GM23338 (cell line): ENCODE measurements at regions not wholly inside any gene's neighbourhood (a gene's known extent, or its start where the extent isn't known, plus 50 kb on each side); places are given as distances from the start of the nearest gene placed in this dataset.

Source experiments
- ATAC-seq: fragments of 200-7000 bp; cut with Tn5 transposase; 3 replicates; pipeline ENCODE4 v1.9.1; 2020
- DNase-seq: peaks from one replicate; pipeline ENCODE4 v3.0.0-alpha.2; 2015; ENCODE audit warnings: low spot score
- H2AFZ ChIP-seq: fragments of 200-600 bp; sonication (generic); 2 replicates; pipeline ENCODE4 v1.8.0; 2016; ENCODE audit warnings: antibody characterized with exemption, mild to moderate bottlenecking, moderate library complexity
- H3F3A ChIP-seq: fragments of 200-600 bp; sonication (generic); replicated peaks from 2 replicates; pipeline ENCODE4 v1.8.0; 2017; ENCODE audit warnings: antibody characterized with exemption, mixed run types, low read depth
- H3K27ac ChIP-seq: fragments of 200-600 bp; sonication (generic); 2 replicates; pipeline ENCODE4 v1.6.1; 2016; ENCODE audit warnings: low read depth
- H3K27me3 ChIP-seq: fragments of 200-600 bp; sonication (generic); 2 replicates; pipeline ENCODE4 v1.8.0; 2016; ENCODE audit warnings: mild to moderate bottlenecking, mixed run types, moderate library complexity; ENCODE audit not compliant: insufficient read depth
- H3K36me3 ChIP-seq: fragments of 200-600 bp; sonication (generic); 2 replicates; pipeline ENCODE4 v1.8.0; 2016; ENCODE audit warnings: mild to moderate bottlenecking; ENCODE audit not compliant: insufficient read depth
- H3K4me1 ChIP-seq: fragments of 200-600 bp; sonication (generic); 2 replicates; pipeline ENCODE4 v1.8.0; 2016; ENCODE audit warnings: mild to moderate bottlenecking, moderate library complexity; ENCODE audit not compliant: insufficient read depth
- H3K4me2 ChIP-seq: fragments of 200-600 bp; sonication (generic); 2 replicates; pipeline ENCODE4 v1.7.1; 2017; ENCODE audit warnings: mixed run types
- H3K4me3 ChIP-seq: fragments of 200-600 bp; sonication (generic); 2 replicates; pipeline ENCODE4 v1.6.1; 2016; ENCODE audit warnings: mixed run types
- H3K79me2 ChIP-seq: fragments of 200-600 bp; sonication (generic); replicated peaks from 2 replicates; pipeline ENCODE4 v1.8.0; 2017; ENCODE audit warnings: mild to moderate bottlenecking; ENCODE audit not compliant: insufficient read depth
- H3K9me2 ChIP-seq: fragments of 200-600 bp; sonication (generic); 2 replicates; pipeline ENCODE4 v1.8.0; 2017; ENCODE audit not compliant: insufficient read depth
- H4K20me1 ChIP-seq: fragments of 200-600 bp; sonication (generic); replicated peaks from 2 replicates; pipeline ENCODE4 v1.8.0; 2017; ENCODE audit warnings: mild to moderate bottlenecking; ENCODE audit not compliant: insufficient read depth
- H3K27ac Mint-ChIP-seq: 2 replicates; pipeline ENCODE4 v1.8.0; 2020; ENCODE audit warnings: inconsistent platforms, mild to moderate bottlenecking, moderate library complexity, mixed read lengths
- H3K27me3 Mint-ChIP-seq: 3 replicates; pipeline ENCODE4 v1.8.0; 2022; ENCODE audit warnings: low read depth, mild to moderate bottlenecking, moderate library complexity, mixed read lengths, inconsistent platforms; ENCODE audit not compliant: insufficient read depth, poor library complexity
- H3K36me3 Mint-ChIP-seq: 3 replicates; pipeline ENCODE4 v1.8.0; 2021; ENCODE audit warnings: low read depth, mild to moderate bottlenecking, inconsistent platforms, moderate library complexity, mixed read lengths
- H3K4me1 Mint-ChIP-seq: 3 replicates; pipeline ENCODE4 v1.8.0; 2020; ENCODE audit warnings: mild to moderate bottlenecking, inconsistent platforms, mixed read lengths
- H3K4me3 Mint-ChIP-seq: 3 replicates; pipeline ENCODE4 v1.8.0; 2021; ENCODE audit warnings: moderate library complexity, mild to moderate bottlenecking, inconsistent platforms, mixed read lengths
- H3K9me3 Mint-ChIP-seq: 3 replicates; pipeline ENCODE4 v1.8.0; 2020; ENCODE audit warnings: moderate library complexity, mild to moderate bottlenecking, inconsistent platforms, mixed read lengths
- EZH2 ChIP-seq: fragments of 200-600 bp; sonication (generic); IDR thresholded peaks from one replicate; pipeline ENCODE4 v1.8.0; 2017; ENCODE audit warnings: antibody characterized with exemption, mild to moderate bottlenecking, low read depth; ENCODE audit not compliant: unreplicated experiment

DNA sequence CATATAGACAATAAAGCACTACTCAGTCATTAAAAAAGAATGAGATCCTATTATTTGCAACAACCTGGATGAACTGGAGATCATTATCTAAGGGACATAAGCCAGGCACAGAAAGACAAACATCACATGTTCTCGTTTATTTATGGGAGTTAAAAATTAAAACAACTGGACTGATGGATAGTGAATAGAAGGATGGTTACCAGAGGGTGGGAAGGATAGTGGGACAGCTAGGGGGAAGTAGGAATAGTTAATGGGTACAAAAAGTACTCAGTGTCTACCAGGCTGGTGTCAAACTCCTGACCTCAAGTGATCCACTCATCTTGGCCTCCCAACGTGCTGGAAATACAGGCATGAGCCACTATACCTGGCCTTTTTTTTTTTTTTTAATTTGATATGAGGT, 56.7 kb upstream of the KTN1 start:
- H3K4me3 Mint-ChIP-seq = no peak overlapping the region
- H2AFZ ChIP-seq = no peak overlapping the region
- no peak overlapping the region for H3K4me2 ChIP-seq
- DNase-seq (no peak), ATAC-seq (no peak)
- H3K27ac ChIP-seq = no peak overlapping the region
- no peaks in the 10 kb centered on the region for H3F3A ChIP-seq
- H3K27me3 ChIP-seq = no peaks in the 10 kb centered on the region
- H3K4me1 ChIP-seq = no peaks in the 10 kb centered on the region
- TF ChIP-seq EZH2 = no peak
- H4K20me1 ChIP-seq = no peaks in the 10 kb centered on the region
- H3K36me3 Mint-ChIP-seq = no peaks in the 10 kb centered on the region
- no peak overlapping the region for H3K27ac Mint-ChIP-seq
- peaks cover 3% of the 10 kb centered on the region; the same call in 2 of the 3 replicates for H3K9me3 Mint-ChIP-seq
- H3K36me3 ChIP-seq = no peaks in the 10 kb centered on the region
- H3K79me2 ChIP-seq = no peaks in the 10 kb centered on the region
- no peaks in the 10 kb centered on the region for H3K27me3 Mint-ChIP-seq
- H3K9me2 ChIP-seq = no peaks in the 10 kb centered on the region
- no peaks in the 10 kb centered on the region for H3K4me1 Mint-ChIP-seq
- no peak overlapping the region for H3K4me3 ChIP-seq
